Mesothelial cell of epicardium (in vitro differentiated cells): ENCODE measurements at regions not wholly inside any gene's neighbourhood (a gene's known extent, or its start where the extent isn't known, plus 50 kb on each side); places are given as distances from the start of the nearest gene placed in this dataset.

ENCODE experiments used
- DNase-seq, 2 experiments: peaks; one replicate each; pipeline ENCODE4 v3.0.0; 2021; ENCODE audit warnings: low spot score in 2 of 2; ENCODE audit not compliant: unreplicated experiment in 2 of 2
- H3K27ac Mint-ChIP-seq: 2 replicates; pipeline ENCODE4 v1.8.0; 2021; ENCODE audit warnings: mixed read lengths
- H3K27me3 Mint-ChIP-seq: 2 replicates; pipeline ENCODE4 v1.8.0; 2021; ENCODE audit warnings: low read depth, mixed read lengths
- H3K36me3 Mint-ChIP-seq: 2 replicates; pipeline ENCODE4 v1.8.0; 2021; ENCODE audit warnings: mixed read lengths
- H3K4me1 Mint-ChIP-seq: 2 replicates; pipeline ENCODE4 v1.8.0; 2021; ENCODE audit warnings: mixed read lengths
- H3K4me3 Mint-ChIP-seq: 2 replicates; pipeline ENCODE4 v1.8.0; 2021; ENCODE audit warnings: mild to moderate bottlenecking, moderate library complexity, mixed read lengths
- H3K9me3 Mint-ChIP-seq: 2 replicates; pipeline ENCODE4 v1.8.0; 2021; ENCODE audit warnings: mixed read lengths
- CTCF ChIP-seq: fragments of 200-600 bp; sonication (generic); IDR thresholded peaks from one replicate; pipeline ENCODE4 v1.5.0; 2021; ENCODE audit warnings: antibody characterized with exemption; ENCODE audit not compliant: unreplicated experiment

GRCh38 chr3:63179862-63180522 is 98.1 kb upstream of the SYNPR start:
- Mint-ChIP-seq H3K4me3 (no peak overlapping the region), H3K27ac (no peak overlapping the region), H3K36me3 (no peaks in the 10 kb centered on the region), H3K4me1 (no peaks in the 10 kb centered on the region), H3K9me3 (peaks cover 20% of the 10 kb centered on the region), H3K27me3 (peaks cover 18% of the 10 kb centered on the region)
- no peak for DNase-seq
- no peak for TF ChIP-seq CTCF

GRCh38 chr3:63192248-63192647 is 85.9 kb upstream of the SYNPR start:
- no peak for TF ChIP-seq CTCF
- H3K4me3 Mint-ChIP-seq, result no peak overlapping the region
- DNase-seq, result no peak
- H3K27me3 Mint-ChIP-seq, result peaks cover 65% of the 10 kb centered on the region
- H3K4me1 Mint-ChIP-seq, result no peaks in the 10 kb centered on the region
- H3K36me3 Mint-ChIP-seq, result no peaks in the 10 kb centered on the region
- H3K27ac Mint-ChIP-seq, result no peak overlapping the region
- no peaks in the 10 kb centered on the region for H3K9me3 Mint-ChIP-seq

GRCh38 chr3:63193647-63194046 is 84.5 kb upstream of the SYNPR start:
- no peaks in the 10 kb centered on the region for H3K36me3 Mint-ChIP-seq
- TF ChIP-seq CTCF, result no peak
- H3K9me3 Mint-ChIP-seq, result no peaks in the 10 kb centered on the region
- no peaks in the 10 kb centered on the region for H3K4me1 Mint-ChIP-seq
- no peak overlapping the region for H3K4me3 Mint-ChIP-seq
- H3K27ac Mint-ChIP-seq, result no peak overlapping the region
- DNase-seq, result no peak
- peaks cover 53% of the 10 kb centered on the region for H3K27me3 Mint-ChIP-seq

GRCh38 chr3:63199606-63200005 is 78.5 kb upstream of the SYNPR start:
- TF ChIP-seq CTCF, result no peak
- Mint-ChIP-seq H3K27ac (no peak overlapping the region), H3K27me3 (peaks cover 14% of the 10 kb centered on the region), H3K36me3 (no peaks in the 10 kb centered on the region), H3K9me3 (no peaks in the 10 kb centered on the region), H3K4me3 (no peak overlapping the region), H3K4me1 (no peaks in the 10 kb centered on the region)
- DNase-seq, result no peak

GRCh38 chr3:63202529-63202928 is 75.6 kb upstream of the SYNPR start:
- Mint-ChIP-seq H3K4me3 (no peak overlapping the region), H3K27ac (no peak overlapping the region), H3K36me3 (no peaks in the 10 kb centered on the region), H3K27me3 (peaks cover 23% of the 10 kb centered on the region), H3K4me1 (no peaks in the 10 kb centered on the region), H3K9me3 (no peaks in the 10 kb centered on the region)
- no peak for DNase-seq
- TF ChIP-seq CTCF, result no peak
